ENCODE measurements at regions not wholly inside any gene's neighbourhood (a gene's known extent, or its start where the extent isn't known, plus 50 kb on each side); places are given as distances from the start of the nearest gene placed in this dataset.

DNA sequence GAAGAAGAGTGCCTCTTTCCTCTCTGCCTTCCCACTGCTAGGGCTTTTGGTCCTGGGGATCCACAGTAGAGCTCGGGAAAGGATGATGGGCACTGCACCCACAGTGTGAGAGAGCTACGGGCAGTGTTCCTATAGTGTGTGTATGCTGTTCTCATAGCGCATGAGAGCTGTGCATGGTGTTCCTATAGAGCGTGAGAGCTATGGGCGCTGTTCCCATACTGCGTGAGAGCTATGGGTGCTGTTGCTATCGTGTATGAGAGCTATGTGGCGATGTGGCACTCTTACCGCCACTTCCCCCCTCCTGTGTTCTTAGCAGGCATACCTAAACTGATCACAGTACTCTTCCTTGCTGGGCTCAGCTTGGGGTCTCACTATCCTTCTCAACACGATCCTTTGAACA, 213.5 kb downstream of the EDEM1 start:
- Mint-ChIP-seq H3K36me3 (ENCODE audit: low read depth, unreplicated experiment) (no peaks in the 10 kb centered on the region), H3K27ac (ENCODE audit: unreplicated experiment) (no peak overlapping the region), H3K4me3 (ENCODE audit: unreplicated experiment) (no peak overlapping the region), H3K4me1 (ENCODE audit: unreplicated experiment) (no peaks in the 10 kb centered on the region), H3K9me3 (ENCODE audit: unreplicated experiment) (no peaks in the 10 kb centered on the region), H3K27me3 (ENCODE audit: unreplicated experiment) (no peaks in the 10 kb centered on the region)
- TF ChIP-seq CTCF (IDR thresholded peaks at IDR 0.05; ENCODE audit: unreplicated experiment) = no peak
- no peak for DNase-seq (ENCODE audit: low spot score)

- Mint-ChIP-seq H3K4me1 (ENCODE audit: unreplicated experiment) (no peaks in the 10 kb centered on the region), H3K9me3 (ENCODE audit: unreplicated experiment) (peaks cover 13% of the 10 kb centered on the region), H3K4me3 (ENCODE audit: unreplicated experiment) (no peak overlapping the region), H3K27ac (ENCODE audit: unreplicated experiment) (no peak overlapping the region), H3K27me3 (ENCODE audit: unreplicated experiment) (no peaks in the 10 kb centered on the region), H3K36me3 (ENCODE audit: low read depth, unreplicated experiment) (no peaks in the 10 kb centered on the region)
- no peak for TF ChIP-seq CTCF (IDR thresholded peaks at IDR 0.05; ENCODE audit: unreplicated experiment)
- DNase-seq (ENCODE audit: low spot score) = no peak
Measured at GRCh38 chr3:5404718-5405117, 217.2 kb downstream of the EDEM1 start.

- H3K27ac Mint-ChIP-seq (ENCODE audit: unreplicated experiment) = no peak overlapping the region
- no peak for TF ChIP-seq CTCF (IDR thresholded peaks at IDR 0.05; ENCODE audit: unreplicated experiment)
- H3K27me3 Mint-ChIP-seq (ENCODE audit: unreplicated experiment) = no peaks in the 10 kb centered on the region
- no peaks in the 10 kb centered on the region for H3K36me3 Mint-ChIP-seq (ENCODE audit: low read depth, unreplicated experiment)
- DNase-seq (ENCODE audit: low spot score) = no peak
- H3K9me3 Mint-ChIP-seq (ENCODE audit: unreplicated experiment) = peaks cover 13% of the 10 kb centered on the region
- H3K4me3 Mint-ChIP-seq (ENCODE audit: unreplicated experiment) = no peak overlapping the region
- no peaks in the 10 kb centered on the region for H3K4me1 Mint-ChIP-seq (ENCODE audit: unreplicated experiment)
Measured at GRCh38 chr3:5411786-5412185, 224.3 kb downstream of the EDEM1 start.

DNA sequence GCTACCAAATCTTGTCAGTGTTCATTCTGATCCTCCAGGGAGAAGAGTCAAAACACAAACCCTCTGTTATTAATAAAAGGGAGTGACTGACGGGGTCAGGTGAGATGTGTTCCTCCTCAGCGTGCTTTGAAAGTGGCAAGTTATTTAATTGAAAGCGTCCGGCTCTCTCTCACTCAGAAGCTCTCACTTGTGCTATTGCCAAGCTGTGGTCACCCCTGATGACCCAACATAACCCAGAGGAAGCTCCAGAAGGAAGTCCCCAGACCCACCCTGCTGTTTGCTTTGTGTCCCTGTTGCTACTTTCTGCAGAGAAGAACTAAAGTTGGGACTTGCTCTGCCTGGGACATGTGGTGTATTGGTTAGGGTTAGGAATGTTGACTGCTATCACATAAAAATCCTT, 235.6 kb downstream of the EDEM1 start:
- DNase-seq (ENCODE audit: low spot score) = no peak
- Mint-ChIP-seq H3K4me3 (ENCODE audit: unreplicated experiment) (no peak overlapping the region), H3K4me1 (ENCODE audit: unreplicated experiment) (no peaks in the 10 kb centered on the region), H3K36me3 (ENCODE audit: low read depth, unreplicated experiment) (no peaks in the 10 kb centered on the region), H3K9me3 (ENCODE audit: unreplicated experiment) (peaks cover 8% of the 10 kb centered on the region), H3K27ac (ENCODE audit: unreplicated experiment) (no peak overlapping the region), H3K27me3 (ENCODE audit: unreplicated experiment) (no peaks in the 10 kb centered on the region)
- TF ChIP-seq CTCF (IDR thresholded peaks at IDR 0.05; ENCODE audit: unreplicated experiment) = no peak

GRCh38 chr3:5423523-5423922, 236.0 kb downstream of the EDEM1 start:
- H3K9me3 Mint-ChIP-seq (ENCODE audit: unreplicated experiment) = peaks cover 12% of the 10 kb centered on the region
- no peaks in the 10 kb centered on the region for H3K27me3 Mint-ChIP-seq (ENCODE audit: unreplicated experiment)

More at GRCh38 chr3:5423523-5423922, 236.0 kb downstream of the EDEM1 start:
- Mint-ChIP-seq H3K36me3 (ENCODE audit: low read depth, unreplicated experiment) (no peaks in the 10 kb centered on the region), H3K4me1 (ENCODE audit: unreplicated experiment) (no peaks in the 10 kb centered on the region), H3K4me3 (ENCODE audit: unreplicated experiment) (no peak overlapping the region), H3K27ac (ENCODE audit: unreplicated experiment) (no peak overlapping the region)
- no peak for TF ChIP-seq CTCF (IDR thresholded peaks at IDR 0.05; ENCODE audit: unreplicated experiment)
- DNase-seq (ENCODE audit: low spot score) = no peak
